IMR-90 (cell line): ENCODE measurements at regions not wholly inside any gene's neighbourhood (a gene's known extent, or its start where the extent isn't known, plus 50 kb on each side); places are given as distances from the start of the nearest gene placed in this dataset.

Experiments
- ATAC-seq: fragments of 200-7000 bp; cut with Tn5 transposase; 2 replicates; pipeline ENCODE4 v1.9.1; 2020; ENCODE audit warnings: low read depth, mild to moderate bottlenecking, moderate library complexity
- BruUV-seq: library from RNA; stranded (reverse); fragments of 400-500 nt; replicated peaks from 2 replicates; lab custom pipeline; 2021; lab: Mats Ljungman, UMichigan
- CTCF ChIA-PET: fragments of 300-600 bp; formaldehyde crosslinking; extraction: SDS; loops from one replicate; lab custom pipeline; 2021; ENCODE audit warnings: antibody characterized with exemption; lab: Yijun Ruan, JAX
- POLR2A ChIA-PET: fragments of 300-600 bp; sonication (Branson Sonifier 250); formaldehyde crosslinking; loops from one replicate; lab custom pipeline; 2022; ENCODE audit warnings: antibody characterized with exemption; ENCODE audit not compliant: unreplicated experiment; lab: Charles Lee
- DNase-seq: peaks from one replicate; pipeline ENCODE4 v3.0.0; 2013
- H2AFZ ChIP-seq: replicated peaks from 2 replicates; pipeline ENCODE3; 2013; ENCODE audit warnings: low read length, mild to moderate bottlenecking; ENCODE audit not compliant: poor library complexity
- H2AK5ac ChIP-seq: 2 replicates; pipeline ENCODE4 v1.6.1; 2013; ENCODE audit warnings: low read depth, low read length, inconsistent platforms
- H2AK9ac ChIP-seq: replicated peaks from 2 replicates; pipeline ENCODE3; 2013; ENCODE audit warnings: mild to moderate bottlenecking, low read depth, low read length, moderate library complexity; ENCODE audit not compliant: poor library complexity
- H2BK120ac ChIP-seq: 2 replicates; pipeline ENCODE4 v1.6.1; 2013; ENCODE audit warnings: low read depth, low read length, inconsistent platforms
- H2BK15ac ChIP-seq: 3 replicates; pipeline ENCODE4 v1.6.1; 2013; ENCODE audit warnings: low read depth, low read length, inconsistent platforms
- H2BK20ac ChIP-seq: 2 replicates; pipeline ENCODE4 v1.6.1; 2013; ENCODE audit warnings: low read depth, mild to moderate bottlenecking, inconsistent platforms, low read length, moderate library complexity
- H2BK5ac ChIP-seq: 2 replicates; pipeline ENCODE4 v1.6.1; 2013; ENCODE audit warnings: mild to moderate bottlenecking, low read depth, low read length, inconsistent platforms; ENCODE audit not compliant: poor library complexity, severe bottlenecking
- H3K14ac ChIP-seq: replicated peaks from 2 replicates; pipeline ENCODE4 v1.6.1; 2013; ENCODE audit warnings: low read depth, low read length, inconsistent platforms
- H3K18ac ChIP-seq: 2 replicates; pipeline ENCODE4 v1.6.1; 2013; ENCODE audit warnings: low read depth, low read length, control low read depth
- H3K23ac ChIP-seq: 2 replicates; pipeline ENCODE4 v1.6.1; 2013; ENCODE audit warnings: low read depth, low read length, inconsistent platforms
- H3K27ac ChIP-seq: 2 replicates; pipeline ENCODE4 v1.5.1; 2013; ENCODE audit warnings: mild to moderate bottlenecking, control low read depth, low read length; ENCODE audit not compliant: insufficient read depth
- H3K27me3 ChIP-seq: 2 replicates; pipeline ENCODE4 v1.6.1; 2013; ENCODE audit warnings: low read length; ENCODE audit not compliant: control insufficient read depth, insufficient read depth
- H3K36me3 ChIP-seq: 2 replicates; pipeline ENCODE4 v1.6.1; 2013; ENCODE audit warnings: low read length, mixed read lengths; ENCODE audit not compliant: control insufficient read depth, insufficient read depth
- H3K4ac ChIP-seq: 2 replicates; pipeline ENCODE4 v1.6.1; 2013; ENCODE audit warnings: low read depth, low read length, inconsistent platforms
- H3K4me1 ChIP-seq: 2 replicates; pipeline ENCODE4 v1.6.1; 2013; ENCODE audit warnings: low read length, mixed read lengths; ENCODE audit not compliant: control insufficient read depth, insufficient read depth
- H3K4me2 ChIP-seq: 2 replicates; pipeline ENCODE4 v1.6.1; 2013; ENCODE audit warnings: low read depth, mild to moderate bottlenecking, control low read depth, low read length, moderate library complexity
- H3K4me3 ChIP-seq: 2 replicates; pipeline ENCODE4 v1.5.1; 2013; ENCODE audit warnings: low read depth, mild to moderate bottlenecking, control low read depth, low read length, moderate library complexity; ENCODE audit not compliant: insufficient read depth
- H3K56ac ChIP-seq: 2 replicates; pipeline ENCODE4 v1.6.1; 2013; ENCODE audit warnings: low read length, inconsistent platforms; ENCODE audit not compliant: insufficient read depth; ENCODE audit errors: extremely low read depth
- H3K79me1 ChIP-seq, 2 experiments: 2 replicates each; pipeline ENCODE4 v1.6.1; 2013; ENCODE audit warnings: low read length in 2 of 2, inconsistent platforms in 1 of 2, low read depth in 1 of 2
- H3K9ac ChIP-seq: 2 replicates; pipeline ENCODE4 v1.6.1; 2013; ENCODE audit warnings: low read depth, low read length, control low read depth
- H3K9me1 ChIP-seq: 2 replicates; pipeline ENCODE4 v1.6.1; 2013; ENCODE audit warnings: low read length, inconsistent platforms; ENCODE audit not compliant: insufficient read depth
- H3K9me3 ChIP-seq: 2 replicates; pipeline ENCODE4 v1.6.1; 2013; ENCODE audit warnings: low read length; ENCODE audit not compliant: control insufficient read depth, insufficient read depth
- H4K20me1 ChIP-seq: 2 replicates; pipeline ENCODE4 v1.6.1; 2013; ENCODE audit warnings: low read length, inconsistent platforms; ENCODE audit not compliant: insufficient read depth
- H4K5ac ChIP-seq: 2 replicates; pipeline ENCODE4 v1.6.1; 2013; ENCODE audit warnings: mild to moderate bottlenecking, low read depth, low read length, control low read depth
- H4K8ac ChIP-seq, 2 experiments: 2 replicates each; pipeline ENCODE4 v1.6.1; 2013; ENCODE audit warnings: low read depth in 2 of 2, low read length in 2 of 2, control low read depth in 1 of 2, inconsistent platforms in 1 of 2
- H4K91ac ChIP-seq: 2 replicates; pipeline ENCODE4 v1.6.1; 2013; ENCODE audit warnings: low read depth, low read length, inconsistent platforms; ENCODE audit not compliant: insufficient read depth
- MXI1 ChIP-seq: IDR thresholded peaks from 2 replicates; pipeline ENCODE4 v1.6.1; 2012; ENCODE audit warnings: low read depth, mild to moderate bottlenecking, low read length, moderate library complexity, borderline replicate concordance
- WGBS, 2 experiments: methylation state at CpG; one replicate each; pipeline versions ENCODE4 v1.1.5 to v1.1.7; 2013; ENCODE audit warnings: missing lambda C conversion rate in 2 of 2; ENCODE audit not compliant: insufficient read length in 1 of 2; ENCODE audit errors: extremely low coverage in 2 of 2; 5-methylcytosine and 5-hydroxymethylcytosine counted together
- dilution Hi-C: fragments of 300-500 bp; cut with HindIII; formaldehyde crosslinking; loops from one replicate; pipeline ENCODE4 v1.14.3; 2018; ENCODE audit warnings: low sequenced_read_pairs; ENCODE audit not compliant: unreplicated experiment
- in situ Hi-C: fragments of 300-500 bp; cut with MboI; formaldehyde crosslinking; loops from 3 replicates; pipeline ENCODE4 v1.14.3; 2019; ENCODE audit warnings: low sequenced_read_pairs, inconsistent platforms, mixed read lengths
- intact Hi-C: fragments of 100-400 bp; cut with micrococcal nuclease; formaldehyde crosslinking; loops from 2 replicates; pipeline ENCODE4 v1.10.0; 2022

GRCh38 chr5:125501396-125501795 is 755.0 kb upstream of the ZNF608 start:
- H2AK9ac ChIP-seq, result no peak overlapping the region
- no peak overlapping the region for H3K56ac ChIP-seq
- H2BK120ac ChIP-seq, result no peak overlapping the region
- no peak overlapping the region for H3K14ac ChIP-seq
- in situ Hi-C loops (no loop called here), dilution Hi-C loops (no loop called here), intact Hi-C loops (no loop called here)
- no peak overlapping the region for H4K91ac ChIP-seq
- H2AK5ac ChIP-seq, result no peak overlapping the region
- H2BK5ac ChIP-seq, result no peak overlapping the region
- no peak overlapping the region for H3K23ac ChIP-seq
- no peak overlapping the region for H2AFZ ChIP-seq
- no peak overlapping the region for H2BK20ac ChIP-seq
- no peaks in the 10 kb centered on the region for H3K4me1 ChIP-seq
- H3K18ac ChIP-seq, result no peak overlapping the region
- H3K9me1 ChIP-seq, result no peaks in the 10 kb centered on the region
- DNase-seq, result no peak
- H3K9me3 ChIP-seq, result no peaks in the 10 kb centered on the region
- H3K9ac ChIP-seq, result no peak overlapping the region
- no peaks in the 10 kb centered on the region for H3K36me3 ChIP-seq
- CTCF ChIA-PET, result no interaction called here
- no peak overlapping the region for H2BK15ac ChIP-seq
- H3K27ac ChIP-seq, result no peak overlapping the region
- no CpG with 5 or more reads among the region's 2 CpGs for WGBS, 2 experiments
- H4K5ac ChIP-seq, result no peak overlapping the region
- no peak for TF ChIP-seq MXI1
- H3K4me3 ChIP-seq, result no peak overlapping the region
- H3K27me3 ChIP-seq, result no peaks in the 10 kb centered on the region
- H3K79me1 ChIP-seq, result no peaks in the 10 kb centered on the region
- no TSS peak for BruUV-seq
- H4K8ac ChIP-seq, result no peak overlapping the region
- H4K20me1 ChIP-seq, result no peaks in the 10 kb centered on the region
- ATAC-seq, result no peak
- no peak overlapping the region for H3K4me2 ChIP-seq
- POLR2A ChIA-PET, result no interaction called here
- H3K4ac ChIP-seq, result no peak overlapping the region
